GM12892 (cell line): ENCODE measurements at regions not wholly inside any gene's neighbourhood (a gene's known extent, or its start where the extent isn't known, plus 50 kb on each side); places are given as distances from the start of the nearest gene placed in this dataset.

Experiments
- POLR2A ChIP-seq: IDR thresholded peaks from 2 replicates; pipeline ENCODE4 v1.6.1; 2011; ENCODE audit warnings: low read depth, low read length, control low read depth
- POLR2AphosphoS5 ChIP-seq: IDR thresholded peaks from 2 replicates; pipeline ENCODE4 v1.6.1; 2011; ENCODE audit warnings: low read depth, low read length, control low read depth
- TAF1 ChIP-seq: IDR thresholded peaks from 2 replicates; pipeline ENCODE4 v1.6.1; 2011; ENCODE audit warnings: low read depth, mild to moderate bottlenecking, control low read depth, low read length, borderline replicate concordance

- no peak for TF ChIP-seq POLR2A
- no peak for TF ChIP-seq POLR2AphosphoS5
- no peak for TF ChIP-seq TAF1
These were observed 82.6 kb upstream of the SKOR2 start for GRCh38 chr18:47333926-47334635.
